PC-9 (cell line): ENCODE measurements at regions not wholly inside any gene's neighbourhood (a gene's known extent, or its start where the extent isn't known, plus 50 kb on each side); places are given as distances from the start of the nearest gene placed in this dataset.

ENCODE experiments used
- CTCF ChIP-seq: fragments of 200-600 bp; sonication (generic); conservative IDR thresholded peaks from 2 replicates; pipeline ENCODE4 v1.6.1; 2017; ENCODE audit warnings: mixed run types, antibody characterized with exemption, mild to moderate bottlenecking, moderate library complexity
- EZH2 ChIP-seq: fragments of 200-600 bp; sonication (generic); IDR thresholded peaks from 2 replicates; pipeline ENCODE4 v1.8.0; 2017; ENCODE audit warnings: antibody characterized with exemption, low read depth

- TF ChIP-seq CTCF (no peak), EZH2 (no peak)
These were observed 84.3 kb upstream of the TAB2 start for GRCh38 chr6:149233056-149233715.
